HG03520 (cell line): ENCODE measurements at regions not wholly inside any gene's neighbourhood (a gene's known extent, or its start where the extent isn't known, plus 50 kb on each side); places are given as distances from the start of the nearest gene placed in this dataset.

ENCODE experiments used
- ATAC-seq: cut with Tn5 transposase; IDR thresholded peaks from one replicate; pipeline ENCODE4 v1.9.1; 2021; ENCODE audit warnings: mild to moderate bottlenecking, moderate library complexity; ENCODE audit not compliant: unreplicated experiment

- ATAC-seq: no peak
Measured at GRCh38 chr6:2434116-2434515, 188.7 kb upstream of the GMDS start.

GRCh38 chr6:2433711-2434110 is 188.3 kb upstream of the GMDS start:
- ATAC-seq: no peak

- ATAC-seq: no peak
Measured at GRCh38 chr6:2433266-2433665, 187.9 kb upstream of the GMDS start.

GRCh38 chr6:2432292-2432691 is 186.9 kb upstream of the GMDS start:
- no peak for ATAC-seq

GRCh38 chr6:2430612-2431011 is 185.2 kb upstream of the GMDS start:
- ATAC-seq: no peak

GRCh38 chr6:2429460-2429859 is 184.1 kb upstream of the GMDS start:
- no peak for ATAC-seq

GRCh38 chr6:2429032-2429431 is 183.6 kb upstream of the GMDS start:
- no peak for ATAC-seq

- ATAC-seq: no peak
Measured at GRCh38 chr6:2426561-2427340, 181.3 kb upstream of the GMDS start.

- no peak for ATAC-seq
Measured at GRCh38 chr6:2416128-2416712, 170.8 kb upstream of the GMDS start.

- no peak for ATAC-seq
Measured at GRCh38 chr6:2414885-2415547, 169.6 kb upstream of the GMDS start.

GRCh38 chr6:2412731-2413130 is 167.3 kb upstream of the GMDS start:
- no peak for ATAC-seq

GRCh38 chr6:2410656-2411380 is 165.4 kb upstream of the GMDS start:
- no peak for ATAC-seq

GRCh38 chr6:2407525-2407924 is 162.1 kb upstream of the GMDS start:
- no peak for ATAC-seq

GRCh38 chr6:2404211-2404929 is 159.0 kb upstream of the GMDS start:
- no peak for ATAC-seq

- ATAC-seq: no peak
Measured at GRCh38 chr6:2403546-2403945, 158.1 kb upstream of the GMDS start.

GRCh38 chr6:2396846-2397630 is 151.6 kb upstream of the GMDS start:
- ATAC-seq: no peak

GRCh38 chr6:2396042-2396657 is 150.7 kb upstream of the GMDS start:
- ATAC-seq: no peak

GRCh38 chr6:2388554-2389324 is 143.3 kb upstream of the GMDS start:
- ATAC-seq: no peak

- no peak for ATAC-seq
Measured at GRCh38 chr6:2387445-2387844, 142.0 kb upstream of the GMDS start.
